B cell (primary cell): ENCODE measurements at regions not wholly inside any gene's neighbourhood (a gene's known extent, or its start where the extent isn't known, plus 50 kb on each side); places are given as distances from the start of the nearest gene placed in this dataset.

Source experiments
- CTCF ChIP-seq: fragments of 200-600 bp; IDR thresholded peaks from one replicate; pipeline ENCODE4 v1.8.0; 2022; ENCODE audit warnings: antibody characterized with exemption, mild to moderate bottlenecking
- EZH2 ChIP-seq: IDR thresholded peaks from 2 replicates; pipeline ENCODE4 v1.6.1; 2012; ENCODE audit warnings: borderline replicate concordance, low read depth, mild to moderate bottlenecking, moderate library complexity, low read length; ENCODE audit not compliant: insufficient read depth, poor library complexity, severe bottlenecking

GRCh38 chr5:38202741-38203140 lies 55.6 kb upstream of the EGFLAM start:
- TF ChIP-seq CTCF (no peak), EZH2 (no peak)
